G401 (cell line): ENCODE measurements at regions not wholly inside any gene's neighbourhood (a gene's known extent, or its start where the extent isn't known, plus 50 kb on each side); places are given as distances from the start of the nearest gene placed in this dataset.
"Not testable (repeated sequence)": the region's sequence is repeated elsewhere in the genome, so short reads cannot be mapped to it uniquely, and the experiment has no call there.

Experiments
- DNase-seq: peaks from one replicate; pipeline ENCODE4 v3.0.0-alpha.2; 2015; ENCODE audit warnings: low spot score
- in situ Hi-C: cut with HindIII; loops from 2 replicates; pipeline ENCODE4 v1.10.0; 2016; ENCODE audit warnings: low sequenced_read_pairs, mixed read lengths

DNA sequence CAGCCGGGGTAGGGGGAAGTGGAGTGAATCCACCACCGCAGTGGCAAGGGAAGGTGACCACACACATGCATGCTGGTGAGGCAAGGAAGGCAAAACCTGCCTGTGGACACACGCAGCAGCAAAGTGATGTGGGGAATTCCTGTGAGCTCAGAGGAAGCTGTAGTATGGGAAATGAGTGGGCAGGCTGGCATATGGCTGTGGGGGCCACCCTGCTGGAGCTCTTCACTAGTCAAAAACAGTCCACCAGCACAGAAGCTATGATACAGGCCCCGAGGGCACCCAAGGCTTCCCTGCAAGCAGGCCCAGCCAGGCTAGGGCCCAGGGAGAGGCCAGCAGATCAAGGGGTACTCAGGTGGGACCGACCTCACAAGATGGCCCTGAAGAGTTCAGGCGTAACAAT, 239.1 kb downstream of the CHM start:
- in situ Hi-C loops = no loop called here
- no peak for DNase-seq

DNA sequence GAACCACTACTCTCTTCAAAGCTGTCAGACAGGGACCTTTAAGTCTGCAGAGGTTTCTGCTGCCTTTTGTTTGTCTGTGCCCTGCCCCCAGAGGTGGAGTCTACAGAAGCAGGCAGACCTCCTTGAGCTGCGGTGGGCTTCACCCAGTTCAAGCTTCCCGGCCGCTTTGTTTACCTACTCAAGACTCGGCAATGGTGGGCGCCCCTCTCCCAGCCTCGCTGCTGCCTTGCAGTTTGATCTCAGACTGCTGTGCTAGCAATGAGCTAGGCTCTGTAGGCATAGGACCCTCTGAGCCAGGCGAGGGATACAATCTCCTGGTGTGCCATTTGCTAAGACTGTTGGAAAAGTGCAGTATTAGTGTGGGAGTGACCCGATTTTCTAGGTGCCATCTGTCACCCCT, 275.0 kb downstream of the CHM start:
- DNase-seq, in situ Hi-C loops: not testable (repeated sequence)

DNA sequence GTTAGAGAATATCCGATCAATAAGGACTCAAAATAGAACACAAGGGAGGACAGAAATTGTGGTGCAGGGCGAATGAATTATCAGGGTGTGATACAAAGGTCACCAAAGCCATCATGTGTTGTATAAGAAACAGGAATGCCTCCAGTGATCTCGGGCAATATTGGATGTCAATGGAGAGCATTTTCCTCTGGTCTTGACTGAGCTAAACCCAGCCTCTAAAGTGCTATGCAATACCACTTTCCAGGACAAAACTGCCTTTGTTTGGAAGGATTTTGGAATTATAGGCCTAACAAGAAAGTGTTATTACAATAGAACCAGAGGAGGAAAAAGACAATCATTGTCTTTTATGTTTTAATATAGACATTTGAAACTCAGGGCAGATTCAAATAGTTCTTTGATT, 281.7 kb downstream of the CHM start:
- DNase-seq = no peak
- in situ Hi-C loops = no loop called here

DNA sequence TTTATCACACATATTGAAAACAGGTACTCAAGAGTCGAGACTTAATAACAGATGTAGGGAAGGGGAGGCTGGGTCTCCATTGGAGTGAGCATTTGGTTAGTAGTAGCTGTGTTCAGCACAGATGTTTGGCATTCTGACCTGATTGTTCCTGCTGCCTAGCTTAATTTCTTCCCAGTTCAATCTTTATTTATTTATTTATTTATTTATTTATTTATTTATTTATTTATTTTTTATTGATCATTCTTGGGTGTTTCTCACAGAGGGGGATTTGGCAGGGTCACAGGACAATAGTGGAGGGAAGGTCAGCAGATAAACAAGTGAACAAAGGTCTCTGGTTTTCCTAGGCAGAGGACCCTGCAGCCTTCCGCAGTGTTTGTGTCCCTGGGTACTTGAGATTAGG, 324.3 kb downstream of the CHM start:
- in situ Hi-C loops = not testable (repeated sequence)

DNA sequence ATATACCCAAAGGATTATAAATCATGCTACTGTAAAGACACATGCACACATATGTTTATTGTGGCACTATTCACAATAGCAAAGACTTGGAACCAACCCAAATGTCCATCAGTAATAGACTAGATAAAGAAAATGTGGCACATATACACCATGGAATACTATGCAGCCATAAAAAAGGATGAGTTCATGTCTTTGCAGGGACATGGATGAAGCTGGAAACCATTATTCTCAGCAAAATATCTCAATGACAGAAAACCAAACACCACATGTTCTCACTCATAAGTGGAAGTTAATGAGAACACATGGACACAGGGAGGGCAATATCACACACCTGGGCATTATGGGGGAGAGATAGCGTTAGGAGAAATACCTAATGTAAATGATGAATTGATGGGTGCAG, 323.8 kb upstream of the POF1B start:
- DNase-seq, in situ Hi-C loops: not testable (repeated sequence)

More for the DNA sequence above, 324.3 kb downstream of the CHM start:
- DNase-seq = not testable (repeated sequence)

DNA sequence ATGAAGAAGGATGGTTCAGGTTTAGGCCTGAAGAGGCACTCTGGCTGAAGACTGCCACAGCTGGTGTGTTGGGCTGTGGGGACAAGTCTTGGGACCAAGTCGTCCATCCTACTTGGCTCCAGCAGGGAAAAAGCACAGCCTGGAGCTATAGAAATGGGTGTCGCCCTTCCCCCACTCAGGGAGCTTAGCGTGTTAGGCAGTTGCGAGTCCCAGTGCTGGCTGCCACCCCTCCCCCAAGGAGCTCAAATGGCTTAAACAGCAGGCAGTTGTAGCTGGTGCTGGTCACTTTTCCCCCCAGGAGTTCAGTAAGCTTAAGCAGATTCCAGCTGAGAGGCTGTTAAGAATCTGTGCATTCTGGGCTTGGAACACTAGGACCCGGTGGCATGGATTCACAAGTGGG, 319.5 kb upstream of the POF1B start:
- DNase-seq = no peak
- in situ Hi-C loops = no loop called here

DNA sequence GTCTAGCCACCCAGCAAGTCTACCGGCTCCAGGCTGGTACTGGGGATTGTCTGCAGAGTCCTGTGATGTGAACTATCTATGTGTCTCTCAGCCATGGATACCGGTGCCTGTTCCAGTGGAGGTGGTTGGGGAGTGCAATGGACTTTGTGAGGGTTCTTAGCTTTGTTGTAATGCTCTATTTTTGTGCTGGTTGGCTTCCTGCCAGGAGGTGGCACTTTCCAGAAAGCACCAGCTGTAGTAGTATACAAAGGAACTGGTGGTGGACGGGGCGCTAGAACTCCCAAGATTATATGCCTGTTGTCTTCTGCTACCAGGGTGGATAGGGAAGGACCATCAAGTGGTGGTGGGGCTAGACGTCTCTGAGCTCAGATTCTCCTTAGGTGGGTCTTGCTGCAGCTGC, 306.4 kb upstream of the POF1B start:
- in situ Hi-C loops = no loop called here

DNA sequence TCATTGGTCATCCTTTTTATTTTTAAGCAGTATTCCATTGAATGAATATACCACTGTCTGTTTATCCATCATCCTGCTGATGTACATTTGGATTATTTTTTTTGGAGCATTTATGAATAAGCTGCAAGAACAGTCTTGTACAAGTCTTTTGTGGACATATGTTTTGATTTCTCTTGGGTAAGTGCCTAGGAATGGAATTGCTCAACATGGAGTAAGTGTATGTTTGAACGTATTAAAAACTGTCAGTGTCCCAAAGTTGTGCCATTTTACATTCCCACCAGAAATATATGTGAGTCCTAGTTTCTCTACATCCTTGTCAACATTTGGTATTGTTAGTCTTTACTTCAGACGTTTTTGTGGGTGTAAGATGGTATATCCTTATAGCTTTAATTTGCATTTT, 287.0 kb upstream of the POF1B start:
- in situ Hi-C loops = no loop called here
- DNase-seq = no peak

More for the DNA sequence above, 306.4 kb upstream of the POF1B start:
- DNase-seq = no peak

DNA sequence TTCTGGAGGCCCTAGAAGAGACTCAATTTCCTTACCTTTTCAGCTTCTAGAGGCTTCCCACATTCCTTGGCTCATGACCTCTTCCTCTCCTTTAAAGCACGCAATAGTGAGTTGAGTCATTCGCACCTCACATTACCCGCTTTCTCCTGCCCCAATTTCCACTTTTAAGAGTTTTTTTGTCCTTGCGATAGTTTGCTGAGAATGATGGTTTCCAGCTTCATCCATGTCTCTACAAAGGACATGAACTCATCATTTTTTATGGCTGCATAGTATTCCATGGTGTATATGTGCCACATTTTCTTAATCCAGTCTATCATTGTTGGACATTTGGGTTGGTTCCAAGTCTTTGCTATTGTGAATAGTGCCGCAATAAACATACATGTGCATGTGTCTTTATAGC, 284.5 kb upstream of the POF1B start:
- in situ Hi-C loops = not testable (repeated sequence)

DNA sequence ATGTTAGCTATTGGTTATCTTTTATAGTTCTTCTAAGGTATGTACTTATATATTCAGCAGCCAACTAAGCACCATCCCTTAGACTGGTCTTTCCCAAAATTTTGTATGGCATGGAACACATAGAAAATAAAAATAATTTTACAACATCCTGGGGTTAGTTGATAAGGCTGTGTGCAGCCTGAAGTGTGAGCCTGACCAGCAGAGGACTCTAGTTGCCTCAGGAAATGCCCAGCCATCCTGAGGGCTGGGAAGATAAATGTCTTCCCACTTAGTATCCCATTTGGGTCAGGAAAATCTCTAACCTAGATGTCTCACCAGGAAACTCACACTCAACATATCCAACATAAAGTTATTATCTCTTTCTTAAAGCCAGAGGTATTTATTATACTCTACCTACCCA, 251.4 kb upstream of the POF1B start:
- DNase-seq = no peak
- in situ Hi-C loops = no loop called here

More for the DNA sequence above, 284.5 kb upstream of the POF1B start:
- DNase-seq = not testable (repeated sequence)

DNA sequence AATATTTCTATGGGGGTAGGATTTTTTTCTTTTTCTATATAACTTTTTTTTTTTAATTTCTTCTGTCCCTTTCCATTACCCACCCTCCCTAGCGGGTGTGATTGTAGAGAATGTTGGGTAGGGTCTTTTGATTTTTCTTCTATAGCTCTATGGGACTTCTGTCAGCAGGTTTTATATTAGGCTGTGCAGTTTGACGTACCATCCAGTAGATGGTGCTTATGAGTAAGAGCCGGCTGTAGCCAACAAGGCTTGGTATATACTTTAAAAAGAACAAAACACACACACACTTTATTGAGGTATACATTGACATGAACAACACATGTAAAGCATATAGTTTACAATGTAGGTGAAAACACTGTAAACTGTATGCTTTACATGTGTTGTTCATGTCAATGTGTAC, 247.9 kb upstream of the POF1B start:
- no peak for DNase-seq
- in situ Hi-C loops = no loop called here

DNA sequence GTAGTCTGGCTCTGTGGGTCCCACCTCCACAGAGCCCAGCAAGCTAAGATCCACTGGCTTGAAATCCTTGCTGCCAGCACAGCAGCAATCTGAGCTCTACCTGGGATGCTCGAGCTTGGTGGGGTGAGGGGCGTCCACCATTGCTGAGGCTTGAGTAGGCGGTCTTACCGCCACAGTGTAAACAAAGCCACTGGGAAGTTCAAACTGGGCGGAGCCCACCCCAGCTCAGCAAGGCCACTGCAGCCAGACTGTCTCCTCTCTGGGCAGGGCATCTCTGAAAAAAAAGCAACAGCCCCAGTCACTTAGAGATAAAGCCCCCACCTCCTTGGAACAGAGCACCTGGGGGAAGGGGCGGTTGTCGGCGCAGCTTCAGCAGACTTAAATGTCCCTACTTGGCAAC, 243.2 kb upstream of the POF1B start:
- in situ Hi-C loops = no loop called here
- DNase-seq = no peak

DNA sequence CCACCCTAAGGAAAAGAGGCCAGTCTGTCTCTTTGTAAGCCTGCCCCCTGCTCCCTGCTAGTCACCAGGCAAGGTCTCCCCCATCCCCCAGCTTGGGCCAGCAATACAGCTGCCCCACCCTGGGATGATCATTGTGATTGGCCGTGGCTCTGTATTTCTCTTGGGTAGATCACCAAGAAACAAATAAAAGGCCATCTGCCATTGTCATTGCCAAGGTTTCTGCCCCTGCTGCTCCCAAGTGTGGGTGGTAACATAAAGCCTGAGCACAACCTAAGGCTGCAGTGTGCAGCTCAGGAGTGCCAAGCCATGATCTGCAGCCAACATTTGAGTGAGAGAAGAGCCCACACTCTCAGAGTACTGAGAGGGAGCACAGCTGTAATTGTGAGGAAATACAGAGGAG, 241.0 kb upstream of the POF1B start:
- no peak for DNase-seq
- in situ Hi-C loops = no loop called here

DNA sequence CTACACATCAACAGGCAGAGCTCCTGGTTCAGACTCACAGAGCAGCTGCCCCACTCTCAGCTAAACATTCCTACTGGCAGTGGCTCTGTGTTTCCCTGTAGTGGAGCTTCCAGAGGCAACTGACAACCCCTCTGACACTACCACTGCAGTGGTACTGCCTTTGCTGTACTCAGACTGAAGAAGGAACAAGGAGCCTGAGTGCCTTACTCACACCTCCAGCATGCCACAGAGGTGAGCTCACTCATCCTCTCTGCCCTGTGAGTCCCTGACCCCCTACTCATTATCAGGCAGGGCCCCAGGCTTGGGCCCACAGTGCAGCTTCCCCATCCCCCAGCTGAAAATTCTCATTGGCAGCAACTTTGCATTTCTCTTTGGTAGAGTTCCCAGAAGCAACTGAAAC, 240.5 kb upstream of the POF1B start:
- in situ Hi-C loops = no loop called here
- no peak for DNase-seq

DNA sequence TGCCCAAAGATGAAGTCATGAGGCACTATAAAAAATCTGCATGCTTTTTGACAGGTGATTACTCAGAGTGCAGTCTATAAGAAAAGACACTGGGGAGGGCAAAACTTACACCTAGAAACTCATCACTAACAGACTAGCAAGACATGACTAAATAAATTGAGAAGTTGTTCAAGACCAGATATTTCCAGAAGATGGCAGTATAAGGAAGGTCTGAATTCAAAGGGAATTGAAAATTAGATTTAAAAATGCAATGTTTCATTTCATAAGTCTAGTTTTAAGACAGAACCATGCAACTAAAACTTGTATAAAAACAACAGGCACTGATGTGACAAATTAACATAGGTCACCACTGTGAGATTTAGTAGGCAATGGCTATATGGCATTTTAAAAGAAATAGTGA, 232.5 kb upstream of the POF1B start:
- in situ Hi-C loops = no loop called here
- DNase-seq = peak; percentile 1

DNA sequence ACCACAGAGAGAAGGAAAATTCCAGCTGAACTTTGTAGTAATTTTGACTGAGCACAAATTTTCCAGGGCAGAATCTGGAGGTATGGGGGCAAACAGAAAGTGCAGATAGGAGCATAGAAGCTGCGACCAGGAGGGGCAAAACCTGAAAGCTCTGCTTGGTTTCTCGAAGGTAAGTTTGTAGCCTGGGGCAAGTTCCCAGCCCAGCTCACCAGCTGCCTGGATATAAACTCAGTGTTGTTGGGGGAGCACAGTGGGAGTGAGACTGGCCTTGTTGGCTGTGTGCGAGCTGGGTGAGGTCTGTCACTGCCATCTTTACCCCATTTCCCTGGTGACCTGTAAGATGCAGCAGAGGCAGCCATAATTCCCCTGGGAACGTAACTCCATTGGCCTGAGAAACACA, 213.5 kb upstream of the POF1B start:
- in situ Hi-C loops = no loop called here
- no peak for DNase-seq

DNA sequence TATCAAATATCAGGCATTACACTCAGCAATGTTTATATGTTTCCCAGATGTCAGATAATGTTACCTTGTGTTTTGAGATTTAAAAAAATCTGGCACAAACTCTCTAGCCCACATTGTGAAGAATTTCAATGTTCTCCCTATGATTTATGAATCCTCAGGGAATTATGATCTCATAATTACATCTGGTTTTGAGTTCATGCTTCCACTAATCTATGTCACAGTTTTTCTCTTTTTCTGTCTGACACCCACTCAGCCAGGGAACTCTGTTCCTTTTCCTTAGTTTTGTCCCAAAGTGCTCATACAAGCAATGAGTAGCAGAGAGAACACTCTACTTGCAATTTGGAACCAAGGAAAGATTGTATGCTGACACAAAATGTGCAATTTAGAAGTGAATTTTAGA, 212.1 kb upstream of the POF1B start:
- no peak for DNase-seq
- in situ Hi-C loops = no loop called here

DNA sequence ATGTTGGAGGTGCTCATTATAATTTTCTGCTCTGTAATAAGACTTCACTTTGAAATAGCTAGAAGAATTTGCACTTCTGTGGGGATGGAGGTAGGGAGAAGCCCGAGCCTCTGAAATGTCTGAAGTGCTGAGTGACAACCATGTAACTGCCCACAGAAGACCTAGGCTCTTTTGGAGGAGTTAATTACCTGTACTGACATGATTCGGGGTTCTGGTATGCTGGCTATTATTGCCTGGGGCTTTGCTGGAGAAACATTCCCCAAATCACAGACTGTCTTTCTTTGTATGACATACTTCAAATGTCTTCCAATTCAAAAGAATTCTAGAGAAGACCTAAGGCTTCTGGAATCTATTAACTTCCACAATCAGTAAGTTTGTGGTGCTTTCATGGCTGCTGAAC, 211.2 kb upstream of the POF1B start:
- in situ Hi-C loops = no loop called here
- DNase-seq = no peak

DNA sequence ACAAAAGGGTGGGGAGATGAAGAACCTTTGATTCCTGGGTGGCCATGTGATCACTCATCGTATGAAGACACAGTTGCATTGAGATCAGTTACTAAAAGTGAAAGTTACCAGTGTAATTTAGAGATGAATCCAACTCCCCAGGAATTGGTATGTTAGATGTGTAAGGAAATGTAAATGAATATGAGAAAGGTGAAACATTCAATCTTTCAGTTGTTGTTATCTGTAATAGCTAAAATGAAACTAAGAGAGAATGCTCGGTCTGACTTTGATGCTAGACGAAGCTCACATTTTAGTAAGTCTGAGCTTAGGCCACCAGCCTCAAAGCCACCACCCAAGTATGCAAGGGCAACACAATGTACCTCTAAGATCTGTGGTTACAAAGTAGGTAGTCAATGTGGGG, 194.3 kb upstream of the POF1B start:
- DNase-seq = no peak
- in situ Hi-C loops = no loop called here

DNA sequence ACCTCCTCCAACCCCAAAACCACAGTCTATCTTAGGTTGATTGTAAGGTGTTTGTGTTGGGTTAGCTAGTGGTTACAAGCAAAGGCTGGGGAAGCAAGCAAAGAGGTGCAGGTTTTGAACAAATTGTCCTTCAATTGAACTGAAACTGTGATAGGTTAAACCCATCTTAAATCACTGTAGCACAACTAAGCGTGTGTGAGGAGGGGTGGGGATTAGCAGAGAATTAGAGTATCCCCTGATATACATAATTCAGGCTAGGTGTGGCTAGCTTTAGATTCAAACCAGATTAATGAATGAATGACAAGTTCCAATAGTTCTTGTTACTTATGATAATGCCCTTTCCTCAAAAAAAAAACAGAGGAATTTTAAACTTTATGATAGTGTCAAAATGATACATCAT, 191.0 kb upstream of the POF1B start:
- no peak for DNase-seq
- in situ Hi-C loops = no loop called here

DNA sequence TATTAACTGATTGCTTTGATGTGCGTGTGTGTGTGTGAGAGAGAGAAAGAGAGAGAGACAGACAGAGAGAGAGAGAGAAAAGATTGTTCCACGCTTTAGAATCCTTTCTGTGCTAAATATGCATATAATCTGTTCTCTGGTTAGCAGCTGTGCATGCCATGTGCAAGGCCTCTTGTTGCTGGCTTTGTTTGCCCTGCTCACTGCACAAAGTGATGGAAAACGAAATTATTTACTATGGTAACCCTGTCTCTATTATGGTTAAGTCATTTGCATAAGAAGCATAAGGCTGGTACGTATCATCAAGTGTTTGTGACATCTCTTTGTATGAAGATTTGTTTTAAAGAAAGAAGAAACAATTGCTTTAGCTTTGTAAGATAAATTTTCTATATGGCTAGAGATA, 190.2 kb upstream of the POF1B start:
- DNase-seq = no peak
- in situ Hi-C loops = no loop called here

DNA sequence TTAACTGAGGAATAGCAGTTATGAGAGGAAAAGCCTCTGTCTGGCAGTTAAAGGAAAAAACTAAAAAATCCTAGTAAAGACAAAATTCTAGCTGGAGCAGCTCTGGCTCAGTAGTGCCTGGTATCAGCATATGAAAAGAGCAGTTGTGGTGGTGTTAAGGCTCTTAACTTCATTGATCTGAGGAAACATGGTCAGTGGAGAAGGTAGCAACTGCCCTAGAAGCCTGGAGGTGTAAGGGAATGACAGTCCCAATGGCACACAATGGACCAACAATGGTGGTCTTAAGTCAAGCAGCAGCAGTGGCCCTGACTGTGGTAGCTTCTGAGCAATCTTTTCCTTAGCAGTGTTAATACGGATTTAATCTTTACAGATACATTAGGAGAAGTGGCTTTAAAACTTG, 189.6 kb upstream of the POF1B start:
- DNase-seq = no peak
- in situ Hi-C loops = no loop called here
